ENCODE measurements at regions not wholly inside any gene's neighbourhood (a gene's known extent, or its start where the extent isn't known, plus 50 kb on each side); places are given as distances from the start of the nearest gene placed in this dataset.
"Not testable (repeated sequence)": the region's sequence is repeated elsewhere in the genome, so short reads cannot be mapped to it uniquely, and the experiment has no call there.

DNA sequence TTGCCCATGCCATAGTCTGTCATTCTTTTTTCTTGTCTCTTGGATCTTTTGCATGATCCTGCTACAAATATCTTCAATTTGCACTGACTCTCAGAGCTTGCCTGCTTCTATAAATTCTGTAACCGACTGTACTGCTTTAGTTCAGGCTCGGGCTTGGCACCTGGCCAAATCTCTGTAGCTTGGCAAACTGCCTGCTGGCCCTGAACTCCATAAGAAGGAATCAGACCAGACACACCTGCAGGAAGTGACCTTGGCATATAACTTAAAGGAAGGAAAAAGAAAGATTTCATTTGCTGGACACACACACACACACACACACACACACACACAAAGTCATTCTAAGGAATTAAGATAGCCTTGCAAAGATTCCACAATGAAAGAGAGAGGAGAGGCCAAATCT is 291.2 kb upstream of the DDX18 start:
- DNase-seq (ENCODE audit: low spot score) = peak; percentile 19

DNA sequence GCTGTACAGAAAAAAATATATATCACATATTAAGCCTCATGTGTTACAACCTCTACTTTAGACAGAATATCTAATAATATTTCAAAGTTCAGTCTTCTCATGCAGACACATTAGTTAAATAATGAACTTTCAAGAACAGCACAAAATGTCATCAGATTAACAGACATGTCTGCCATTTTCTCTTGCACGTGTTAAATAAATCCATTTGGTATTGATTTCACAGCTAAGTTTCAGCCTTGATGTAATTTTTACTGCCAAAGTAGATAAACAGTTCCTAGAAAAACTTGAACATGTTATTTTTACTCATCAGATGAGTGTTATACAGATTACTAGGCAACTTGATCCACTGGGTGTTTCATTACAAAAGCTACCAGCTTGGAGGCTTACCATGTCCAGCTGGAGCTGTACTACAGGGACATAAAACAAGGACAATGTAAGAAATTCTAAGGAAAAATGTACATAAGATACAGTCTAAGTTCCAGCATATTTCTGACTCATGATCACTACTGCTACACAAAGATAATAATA is 290.7 kb upstream of the DDX18 start:
- no peak for DNase-seq (ENCODE audit: low spot score)

DNA sequence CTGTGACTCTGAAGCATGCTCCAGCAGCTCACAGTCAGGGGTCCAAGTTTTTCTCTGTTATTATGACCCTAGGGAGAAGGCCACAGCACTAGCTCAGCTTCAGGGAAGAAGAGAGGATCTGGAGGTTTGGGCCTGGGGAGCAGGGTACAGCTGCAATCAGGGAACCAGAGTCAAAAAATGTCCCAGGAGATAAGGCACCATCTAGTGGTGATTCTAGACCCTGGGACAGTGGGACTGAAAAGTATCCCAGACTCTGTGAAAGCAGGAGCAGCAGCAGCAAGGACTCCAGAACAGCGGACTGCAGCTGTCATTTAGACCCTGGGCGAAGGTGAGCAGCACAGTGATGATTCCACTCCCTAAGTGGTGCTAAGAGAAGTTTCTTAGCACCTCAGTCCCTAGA is 278.4 kb upstream of the DDX18 start:
- DNase-seq (ENCODE audit: low spot score) = peak; percentile 38

DNA sequence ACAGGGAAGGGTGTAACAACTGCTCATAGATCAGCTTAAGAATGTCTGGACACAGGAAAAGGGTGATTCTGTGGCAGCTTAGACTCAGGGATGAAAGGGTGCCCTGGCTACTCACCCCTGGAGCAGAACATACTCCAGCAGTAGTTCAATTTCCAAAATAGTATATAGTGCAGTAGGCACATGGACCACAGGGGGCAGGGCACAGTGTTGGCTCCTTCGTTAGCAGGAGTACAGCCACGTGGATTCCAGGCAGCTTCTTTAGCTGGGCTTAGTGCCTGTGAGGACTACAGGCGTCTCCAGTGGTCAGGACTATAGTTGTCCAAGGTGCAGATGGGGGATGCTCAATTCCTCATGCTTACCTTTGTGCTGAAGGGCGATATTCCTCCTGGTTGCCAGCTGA is 277.5 kb upstream of the DDX18 start:
- DNase-seq (ENCODE audit: low spot score) = no peak

DNA sequence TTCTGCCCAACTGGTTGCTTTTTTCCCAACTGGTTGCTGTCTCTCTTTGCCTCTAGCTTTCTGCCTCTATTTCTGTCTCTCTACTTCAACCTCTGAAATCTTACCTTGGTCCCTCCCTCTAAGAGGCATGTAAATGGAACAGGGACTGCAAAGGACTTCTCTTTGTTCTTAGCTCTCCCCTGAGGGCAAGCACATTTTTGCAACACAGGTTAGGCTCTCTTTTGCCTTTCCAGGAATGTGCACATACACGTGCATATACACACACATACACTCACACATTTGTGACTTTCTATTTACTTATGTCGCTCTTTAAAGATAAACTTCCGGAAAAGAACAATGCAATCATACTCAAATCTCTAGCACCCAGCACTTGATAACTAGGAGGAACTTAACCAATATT is 262.6 kb upstream of the DDX18 start:
- DNase-seq (ENCODE audit: low spot score) = no peak

DNA sequence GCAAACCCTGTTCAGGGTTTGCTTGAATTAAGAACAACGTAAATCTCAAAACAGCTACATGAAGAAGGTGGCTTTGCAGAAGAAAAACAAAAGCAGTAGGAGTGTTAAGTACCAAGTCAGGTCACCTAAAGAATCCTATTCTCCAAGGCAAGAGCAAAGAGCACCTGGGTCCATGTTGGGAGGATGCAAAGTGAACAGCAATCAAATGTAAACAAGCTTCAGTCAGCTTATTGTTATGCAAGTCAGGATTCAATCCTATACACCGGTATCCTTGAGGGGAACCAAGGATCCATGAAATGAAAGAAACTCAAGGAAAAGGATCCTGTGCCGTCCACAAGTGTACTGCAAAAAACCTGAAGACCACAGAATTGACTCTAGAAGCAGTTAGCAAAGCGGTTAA is 261.0 kb upstream of the DDX18 start:
- DNase-seq (ENCODE audit: low spot score) = peak; percentile 39

DNA sequence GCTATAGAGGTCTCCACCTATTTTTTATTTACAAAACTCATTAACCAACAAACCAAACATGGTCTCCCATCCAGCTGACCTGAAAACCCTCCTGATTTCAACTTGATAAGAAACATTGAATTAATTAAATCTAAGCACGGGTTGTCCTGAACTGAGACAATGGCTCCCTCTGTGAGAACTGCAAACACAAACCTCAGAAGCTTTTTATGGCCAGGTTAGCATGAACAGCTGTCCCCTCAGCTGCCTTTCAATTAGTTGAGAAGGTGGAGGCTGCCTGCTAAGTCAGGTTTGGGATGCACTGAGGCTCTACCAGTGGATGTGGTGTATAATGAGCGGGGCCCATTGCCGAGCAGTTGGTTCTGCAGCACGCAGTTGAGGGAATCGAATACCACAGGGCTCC is 258.5 kb upstream of the DDX18 start:
- no peak for DNase-seq (ENCODE audit: low spot score)

DNA sequence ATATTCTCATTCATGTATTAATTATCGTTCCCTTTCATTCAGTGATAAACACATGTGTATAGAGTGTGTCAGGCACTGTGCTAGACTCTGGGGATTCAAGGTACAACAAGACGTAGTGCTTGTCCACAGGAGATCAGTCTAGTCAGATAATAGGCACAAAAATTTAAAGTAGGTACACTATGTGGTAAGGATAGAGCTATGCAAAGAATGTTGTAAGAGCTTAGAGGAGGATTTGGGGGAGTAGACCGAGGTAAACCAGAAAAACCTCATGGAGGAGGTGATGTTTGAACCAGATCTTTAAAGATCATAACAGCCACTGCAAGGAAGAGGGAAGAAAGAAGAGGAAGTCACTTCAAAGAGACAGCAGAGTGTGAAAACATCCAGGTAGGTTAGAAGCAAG is 256.9 kb upstream of the DDX18 start:
- DNase-seq (ENCODE audit: low spot score) = no peak

DNA sequence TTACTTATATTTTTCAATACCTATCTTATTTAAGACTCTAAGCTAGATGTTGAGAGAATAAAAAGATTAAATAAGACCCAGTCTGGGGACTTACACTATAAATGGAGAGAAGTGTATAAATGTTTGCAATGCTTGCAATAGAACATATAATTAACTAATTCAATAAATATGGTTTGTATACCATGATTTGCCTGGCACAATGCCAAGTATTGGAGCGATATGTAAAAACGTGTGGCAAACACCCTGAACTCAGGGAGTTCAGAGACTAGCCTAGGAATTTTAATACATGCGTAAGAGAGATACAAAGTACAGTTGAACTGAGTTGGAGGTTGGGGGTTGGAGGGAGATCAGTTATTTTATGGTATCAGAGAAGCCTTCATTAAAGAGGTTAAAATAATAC is 251.8 kb upstream of the DDX18 start:
- no peak for DNase-seq (ENCODE audit: low spot score)

DNA sequence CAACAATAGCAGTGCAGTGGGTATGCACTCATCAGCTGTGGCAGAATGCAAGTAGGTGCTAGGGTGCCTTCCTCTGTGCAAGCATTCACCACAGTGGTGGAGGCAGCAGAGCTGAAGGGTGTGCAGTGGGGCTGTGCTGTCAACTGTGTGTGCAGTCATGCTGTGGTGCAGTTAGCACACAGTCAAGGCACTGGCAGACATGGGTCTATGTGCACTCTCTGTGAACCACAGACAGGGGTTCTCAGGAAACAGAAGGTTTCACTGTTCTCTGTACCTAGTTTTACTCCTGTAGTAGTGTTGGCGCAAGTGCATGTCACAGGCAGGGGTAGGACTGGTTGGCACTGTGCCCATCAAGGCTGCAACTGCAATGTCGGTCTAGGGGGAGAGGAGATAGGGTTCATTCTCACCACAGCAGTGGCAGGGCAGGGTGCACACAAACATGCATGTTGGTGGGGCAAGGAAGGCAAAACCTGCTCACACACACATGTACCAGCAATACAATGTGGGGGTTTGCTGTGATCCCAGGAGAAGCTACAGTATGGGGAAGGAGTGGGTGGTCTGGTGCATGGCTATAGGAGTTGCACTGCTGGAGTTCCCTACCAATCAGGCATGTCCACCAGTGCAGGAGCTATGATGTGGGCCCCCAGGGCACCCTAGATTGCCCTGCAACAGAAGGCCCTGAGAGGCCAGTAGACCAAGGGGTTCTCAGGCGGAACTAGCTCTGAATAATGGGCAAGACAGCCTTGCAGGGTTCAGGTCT is 242.7 kb upstream of the DDX18 start:
- DNase-seq (ENCODE audit: low spot score) = no peak

DNA sequence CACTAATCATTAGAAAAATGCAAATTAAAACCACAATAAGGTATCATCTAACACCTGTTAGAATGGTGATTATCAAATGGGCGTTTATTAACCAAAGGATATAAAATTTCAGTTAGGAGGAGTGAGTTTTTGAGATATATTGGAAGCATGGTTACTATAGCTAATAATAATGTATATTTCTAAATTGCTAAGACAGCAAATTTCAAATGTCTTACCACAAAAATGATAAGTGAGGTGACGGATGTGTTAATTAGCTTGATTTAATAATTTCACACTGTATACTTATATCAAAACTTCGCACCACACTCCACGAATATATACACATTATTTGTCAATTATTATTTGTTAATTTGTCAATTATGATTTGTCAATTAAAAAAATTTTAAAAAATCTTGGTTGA is 227.2 kb upstream of the DDX18 start:
- no peak for DNase-seq (ENCODE audit: low spot score)

DNA sequence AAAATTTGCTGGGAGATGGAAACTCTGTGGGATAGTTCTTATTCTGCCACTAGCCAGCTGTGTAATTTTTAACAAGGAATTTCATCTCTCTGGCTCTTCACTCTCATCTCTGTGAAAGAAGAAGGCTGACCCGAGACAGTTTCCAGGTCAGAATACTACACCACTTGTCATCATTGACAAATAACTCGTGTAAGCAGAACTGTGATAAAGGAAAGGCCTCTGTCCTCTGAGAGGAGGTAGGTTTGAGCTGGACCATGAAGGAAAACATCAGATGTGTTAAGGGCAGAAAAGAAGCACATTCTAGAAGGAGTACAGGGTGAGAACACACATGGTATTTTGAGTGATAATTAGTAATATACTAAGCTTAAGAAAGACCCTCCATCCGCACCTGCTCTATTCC is 211.4 kb upstream of the DDX18 start:
- DNase-seq (ENCODE audit: low spot score) = no peak

DNA sequence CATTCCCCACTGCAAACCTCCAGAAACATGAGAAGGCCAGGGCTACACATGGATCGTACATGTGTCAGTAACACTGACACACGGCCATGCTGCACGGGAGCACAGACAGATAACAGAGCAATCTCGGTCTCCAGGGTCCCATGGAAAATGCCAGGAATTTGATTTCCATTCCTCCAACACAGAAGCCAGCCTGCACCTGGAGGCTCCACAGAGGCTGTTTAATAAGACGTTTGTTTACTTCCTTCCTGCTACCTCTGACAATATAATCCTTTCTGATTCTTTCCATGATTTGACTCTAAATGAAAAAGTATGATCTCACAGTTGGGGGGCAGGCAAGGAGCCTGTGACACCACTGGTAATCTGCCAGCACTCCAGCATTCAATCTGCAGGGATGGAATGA is 210.9 kb upstream of the DDX18 start:
- no peak for DNase-seq (ENCODE audit: low spot score)

DNA sequence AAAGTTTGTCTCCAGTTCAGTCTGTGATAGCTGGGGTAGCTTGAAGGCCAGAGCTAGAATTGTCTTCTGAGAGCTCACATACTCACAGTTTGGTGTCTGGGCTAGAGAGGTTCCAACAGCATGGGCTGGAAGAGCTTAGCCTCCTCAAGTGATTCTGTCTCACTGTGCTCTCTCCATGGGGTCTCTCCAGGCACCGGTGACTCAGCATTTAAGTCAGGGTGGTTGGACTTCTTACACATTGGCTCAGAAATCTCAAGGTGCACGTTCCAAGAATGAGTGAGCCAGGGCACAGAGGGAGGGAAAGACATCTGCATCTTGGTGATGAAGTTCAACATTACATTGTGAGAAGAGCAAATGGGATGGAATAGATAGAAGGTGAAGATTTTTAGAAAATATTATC is 207.3 kb upstream of the DDX18 start:
- DNase-seq (ENCODE audit: low spot score) = no peak

DNA sequence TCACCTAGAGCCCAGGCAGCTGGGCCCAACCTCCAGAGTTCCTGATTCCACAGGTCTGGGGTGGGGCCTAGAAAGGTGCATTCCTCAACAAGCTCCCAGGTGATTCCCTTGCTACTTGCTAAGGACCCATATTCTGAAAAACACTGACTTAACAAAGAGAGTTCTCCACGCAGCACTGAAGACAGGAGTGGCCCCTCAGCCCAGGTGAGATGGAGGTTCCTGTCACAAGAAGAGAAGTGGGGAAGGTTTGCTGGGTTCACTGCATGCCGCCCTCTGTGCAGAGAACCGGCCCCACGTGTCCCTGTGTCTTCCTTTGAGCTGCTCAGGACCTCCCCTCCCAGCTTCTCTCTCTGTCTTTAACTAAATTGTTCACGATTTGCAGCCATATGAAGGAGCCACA is 201.4 kb upstream of the DDX18 start:
- DNase-seq (ENCODE audit: low spot score) = no peak

DNA sequence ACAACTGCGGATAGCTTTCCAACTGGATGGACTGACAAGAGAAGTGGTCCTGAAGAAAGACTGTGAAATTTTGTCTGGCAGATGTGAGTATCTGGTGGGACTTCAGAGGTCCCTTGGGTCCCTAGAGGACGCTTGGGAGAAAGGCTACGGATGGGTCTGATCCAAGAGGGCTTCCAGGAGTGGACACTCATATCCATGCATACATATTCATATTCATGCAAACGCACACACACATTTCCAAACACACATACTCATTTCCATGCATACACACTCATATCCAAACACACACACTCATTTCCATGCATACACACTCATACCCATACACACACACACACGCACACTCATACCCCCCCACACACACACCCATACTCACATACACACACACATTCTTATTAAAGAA is 200.2 kb upstream of the DDX18 start:
- DNase-seq (ENCODE audit: low spot score) = no peak

DNA sequence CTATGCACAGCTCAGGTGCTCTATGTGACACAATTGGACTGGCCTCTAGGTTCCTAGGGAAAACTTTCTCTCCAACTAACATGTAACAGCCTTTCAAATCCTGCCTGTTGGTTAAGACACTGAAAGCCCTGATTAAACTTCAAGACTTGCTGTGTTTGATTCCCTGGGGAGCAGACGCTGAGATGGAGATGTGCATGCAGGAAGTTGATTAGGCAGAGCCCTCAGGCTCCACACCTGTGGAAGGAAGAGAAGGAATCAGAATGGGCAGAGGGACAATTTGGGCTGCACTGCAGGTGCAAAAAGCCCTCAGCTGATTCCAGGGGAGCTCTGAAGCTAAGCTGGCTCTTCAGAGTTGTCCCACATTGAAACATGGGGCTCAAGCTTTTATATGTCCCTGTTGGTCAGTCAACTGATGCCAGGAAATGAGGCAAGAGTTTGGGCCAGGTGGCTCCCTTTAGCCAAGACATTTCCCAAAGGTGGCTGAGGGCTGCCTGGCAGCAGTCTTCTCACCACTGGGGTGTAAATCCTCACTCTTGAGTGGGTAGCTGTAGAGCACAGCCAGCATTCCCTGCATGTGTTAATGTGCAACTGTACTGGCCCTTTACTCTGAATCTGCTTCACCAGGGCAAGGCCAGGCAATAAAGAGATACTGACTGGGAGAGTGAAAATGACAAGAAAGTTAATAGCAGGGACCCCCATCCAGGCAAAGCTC is 199.5 kb upstream of the DDX18 start:
- DNase-seq (ENCODE audit: low spot score) = no peak

DNA sequence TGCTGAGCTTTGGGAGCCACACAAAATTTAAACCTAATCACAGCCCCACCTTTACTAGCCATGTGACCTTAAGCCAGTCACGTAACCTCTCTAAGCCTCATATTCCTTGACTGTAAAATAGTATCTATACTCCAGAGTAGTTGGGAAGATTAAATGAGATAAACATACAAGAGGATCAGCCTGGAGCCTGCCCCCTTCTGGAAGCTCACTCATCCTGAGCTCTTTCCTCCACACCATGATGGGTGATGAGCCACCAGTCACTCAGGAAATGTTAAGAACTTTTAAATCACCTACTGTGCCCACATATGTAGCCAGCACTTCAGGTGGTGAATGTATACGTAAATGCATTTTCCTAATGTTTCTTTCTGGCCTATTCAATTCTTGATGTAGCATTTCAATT is 195.9 kb upstream of the DDX18 start:
- DNase-seq (ENCODE audit: low spot score) = no peak

DNA sequence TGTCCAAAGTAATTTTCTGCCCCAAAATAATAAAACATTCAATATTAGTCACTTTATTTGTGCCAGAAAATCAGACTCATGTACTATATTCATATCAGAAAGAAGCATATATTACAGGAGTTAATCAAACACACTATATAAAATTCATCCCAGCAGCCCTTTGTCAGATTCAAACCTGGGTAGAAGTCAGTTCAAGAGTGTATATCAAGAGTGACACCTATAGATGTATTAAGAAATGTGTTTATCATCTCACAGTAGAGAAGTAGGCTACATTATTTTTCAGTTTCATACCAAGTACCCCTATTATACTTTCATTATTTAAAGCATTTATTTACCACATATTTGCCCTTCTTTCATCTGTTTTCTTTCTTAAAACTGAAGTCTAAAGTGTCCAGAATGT is 193.2 kb upstream of the DDX18 start:
- DNase-seq (ENCODE audit: low spot score) = no peak

DNA sequence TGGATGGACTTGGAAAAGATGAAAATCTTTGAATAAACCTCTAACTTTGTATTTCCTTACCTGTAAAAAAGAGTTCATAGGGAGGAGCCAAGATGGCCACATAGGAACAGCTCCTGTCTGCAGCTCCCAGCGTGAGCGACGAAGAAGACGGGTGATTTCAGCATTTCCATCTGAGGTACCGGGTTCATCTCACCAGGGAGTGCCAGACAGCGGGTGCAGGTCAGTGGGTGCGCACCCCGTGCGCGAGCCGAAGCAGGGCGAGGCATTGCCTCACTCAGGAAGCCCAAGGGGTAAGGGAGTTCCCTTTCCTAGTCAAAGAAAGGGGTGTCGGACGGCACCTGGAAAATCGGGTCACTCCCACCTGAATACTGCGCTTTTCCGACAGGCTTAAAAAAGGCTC is 191.3 kb upstream of the DDX18 start:
- DNase-seq (ENCODE audit: low spot score) = not testable (repeated sequence)

DNA sequence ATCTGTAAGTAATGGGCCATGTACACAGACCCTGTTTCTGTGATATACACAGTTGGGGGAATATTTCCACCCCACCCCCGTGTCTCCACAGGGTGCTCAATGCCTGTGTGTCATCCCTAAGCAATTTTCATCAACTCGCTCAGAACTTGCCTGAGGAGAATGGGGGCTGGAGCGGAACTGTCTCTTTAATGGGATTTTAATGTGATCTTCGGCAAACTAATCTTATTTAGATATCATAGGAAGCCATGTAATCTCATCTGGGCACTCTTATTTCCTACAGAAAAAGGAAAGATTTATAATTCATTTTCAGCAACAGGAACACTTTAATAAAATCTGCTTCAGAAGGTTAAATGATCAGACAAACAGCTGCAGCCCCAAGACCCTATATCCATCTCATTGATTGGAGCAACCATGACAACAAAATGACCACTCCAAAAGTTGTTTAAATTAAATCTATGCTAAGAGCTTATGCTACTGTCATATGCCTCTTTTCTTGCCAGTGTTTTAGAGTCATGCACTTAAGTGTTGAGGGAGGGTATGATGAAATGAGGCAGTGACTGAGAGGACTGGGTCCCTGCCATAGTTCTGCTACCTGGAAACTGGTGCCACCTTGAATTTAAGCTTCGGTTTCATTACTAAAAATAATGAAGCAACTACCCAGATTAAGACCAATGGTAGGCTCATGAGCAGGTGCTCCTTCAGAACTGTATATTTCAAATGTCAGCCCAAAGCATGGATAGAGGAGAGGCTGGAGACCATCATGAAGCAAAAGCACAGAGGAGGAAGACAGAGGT is 183.1 kb upstream of the DDX18 start:
- DNase-seq (ENCODE audit: low spot score) = no peak

DNA sequence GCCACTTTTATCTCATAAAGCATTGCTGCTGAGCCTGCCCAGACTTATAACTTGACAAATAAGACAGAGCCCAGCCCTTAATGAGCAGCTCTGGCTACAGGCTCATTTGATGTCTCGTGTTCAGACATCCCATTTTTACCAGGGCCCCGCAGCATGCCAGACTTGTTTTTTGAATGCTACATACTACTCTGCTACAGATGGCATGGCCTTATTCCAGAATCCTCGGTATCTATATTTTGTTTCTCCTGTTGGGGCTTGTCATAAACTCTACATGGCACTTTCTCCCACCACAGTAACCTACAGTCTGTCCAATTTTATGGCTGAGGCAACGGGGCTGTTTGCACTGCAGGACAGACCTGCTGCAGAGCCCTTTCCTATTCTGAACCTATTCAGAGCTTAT is 179.0 kb upstream of the DDX18 start:
- DNase-seq (ENCODE audit: low spot score) = no peak

DNA sequence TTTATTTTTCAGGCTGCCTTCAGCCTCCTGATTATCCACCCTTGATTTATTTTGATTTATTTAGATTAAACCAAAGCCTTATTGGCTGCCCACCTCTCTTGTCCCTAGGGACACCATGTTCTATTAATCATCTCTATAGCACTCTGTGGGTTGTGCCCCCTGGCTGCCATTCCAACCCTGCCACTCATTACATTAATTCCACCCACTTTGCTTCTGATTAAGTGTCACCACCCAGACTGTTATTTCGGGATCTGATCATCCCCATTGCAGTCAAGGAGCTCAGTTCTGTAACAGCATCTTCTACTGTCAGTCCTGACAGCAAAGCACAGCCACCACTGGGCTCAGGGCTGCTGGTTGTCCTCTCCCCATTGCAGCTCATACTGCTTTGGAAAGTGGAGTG is 175.1 kb upstream of the DDX18 start:
- DNase-seq (ENCODE audit: low spot score) = no peak
